ENCODE measurements at regions not wholly inside any gene's neighbourhood (a gene's known extent, or its start where the extent isn't known, plus 50 kb on each side); places are given as distances from the start of the nearest gene placed in this dataset.

GRCh38 chr14:89720076-89720687 is 234.3 kb downstream of the EFCAB11 start:
- H3K4me1 ChIP-seq (ENCODE audit: control insufficient read depth, insufficient read depth, low read length) = peaks cover 27% of the 10 kb centered on the region
- no peak overlapping the region for H3K4me3 ChIP-seq (ENCODE audit: low read depth, low read length)
- no peak overlapping the region for H3K27ac ChIP-seq (ENCODE audit: low read depth, low read length)
- no peaks in the 10 kb centered on the region for H3K9me3 ChIP-seq (ENCODE audit: control insufficient read depth, insufficient read depth, low read depth, low read length)
- no peak overlapping the region for H3K9ac ChIP-seq (ENCODE audit: low read length)
- no peaks in the 10 kb centered on the region for H3K27me3 ChIP-seq (ENCODE audit: control insufficient read depth, insufficient read depth, low read length)
- H3K36me3 ChIP-seq (ENCODE audit: control insufficient read depth, insufficient read depth, low read length) = no peaks in the 10 kb centered on the region

- H3K4me1 ChIP-seq (ENCODE audit: control insufficient read depth, insufficient read depth, low read length) = peaks cover 24% of the 10 kb centered on the region
These were observed 235.0 kb downstream of the EFCAB11 start for GRCh38 chr14:89719366-89720075.

GRCh38 chr14:89708982-89709625 is 245.4 kb downstream of the EFCAB11 start:
- Histone ChIP-seq H3K27ac (ENCODE audit: low read depth, low read length) (no peak overlapping the region), H3K36me3 (ENCODE audit: control insufficient read depth, insufficient read depth, low read length) (no peaks in the 10 kb centered on the region), H3K4me3 (ENCODE audit: low read depth, low read length) (no peak overlapping the region), H3K27me3 (ENCODE audit: control insufficient read depth, insufficient read depth, low read length) (no peaks in the 10 kb centered on the region), H3K9ac (ENCODE audit: low read length) (no peak overlapping the region), H3K9me3 (ENCODE audit: control insufficient read depth, insufficient read depth, low read depth, low read length) (peaks cover 15% of the 10 kb centered on the region), H3K4me1 (ENCODE audit: control insufficient read depth, insufficient read depth, low read length) (no peaks in the 10 kb centered on the region)

More at GRCh38 chr14:89719366-89720075, 235.0 kb downstream of the EFCAB11 start:
- Histone ChIP-seq H3K9ac (ENCODE audit: low read length) (no peak overlapping the region), H3K36me3 (ENCODE audit: control insufficient read depth, insufficient read depth, low read length) (no peaks in the 10 kb centered on the region), H3K27ac (ENCODE audit: low read depth, low read length) (no peak overlapping the region), H3K4me3 (ENCODE audit: low read depth, low read length) (no peak overlapping the region), H3K9me3 (ENCODE audit: control insufficient read depth, insufficient read depth, low read depth, low read length) (no peaks in the 10 kb centered on the region), H3K27me3 (ENCODE audit: control insufficient read depth, insufficient read depth, low read length) (no peaks in the 10 kb centered on the region)

GRCh38 chr14:89707086-89707485 is 247.4 kb downstream of the EFCAB11 start:
- H3K27me3 ChIP-seq (ENCODE audit: control insufficient read depth, insufficient read depth, low read length) = peaks cover 10% of the 10 kb centered on the region
- H3K27ac ChIP-seq (ENCODE audit: low read depth, low read length) = no peak overlapping the region
- no peak overlapping the region for H3K9ac ChIP-seq (ENCODE audit: low read length)
- no peaks in the 10 kb centered on the region for H3K36me3 ChIP-seq (ENCODE audit: control insufficient read depth, insufficient read depth, low read length)
- peaks cover 2% of the 10 kb centered on the region for H3K4me1 ChIP-seq (ENCODE audit: control insufficient read depth, insufficient read depth, low read length)
- no peak overlapping the region for H3K4me3 ChIP-seq (ENCODE audit: low read depth, low read length)
- H3K9me3 ChIP-seq (ENCODE audit: control insufficient read depth, insufficient read depth, low read depth, low read length) = peaks cover 10% of the 10 kb centered on the region; the same call in 1 of the 2 replicates

GRCh38 chr14:89702876-89703200 is 251.7 kb downstream of the EFCAB11 start:
- H3K27ac ChIP-seq (ENCODE audit: low read depth, low read length) = no peak overlapping the region
- H3K9ac ChIP-seq (ENCODE audit: low read length) = no peak overlapping the region
- peaks cover 16% of the 10 kb centered on the region for H3K9me3 ChIP-seq (ENCODE audit: control insufficient read depth, insufficient read depth, low read depth, low read length)
- peaks cover 13% of the 10 kb centered on the region for H3K27me3 ChIP-seq (ENCODE audit: control insufficient read depth, insufficient read depth, low read length)
- no peaks in the 10 kb centered on the region for H3K36me3 ChIP-seq (ENCODE audit: control insufficient read depth, insufficient read depth, low read length)
- peaks cover 14% of the 10 kb centered on the region for H3K4me1 ChIP-seq (ENCODE audit: control insufficient read depth, insufficient read depth, low read length)
- no peak overlapping the region for H3K4me3 ChIP-seq (ENCODE audit: low read depth, low read length)

GRCh38 chr14:89702073-89702875 is 252.3 kb downstream of the EFCAB11 start:
- peaks cover 14% of the 10 kb centered on the region for H3K4me1 ChIP-seq (ENCODE audit: control insufficient read depth, insufficient read depth, low read length)
- H3K9ac ChIP-seq (ENCODE audit: low read length) = peak overlapping the region; percentile 69
- no peak overlapping the region for H3K27ac ChIP-seq (ENCODE audit: low read depth, low read length)
- peaks cover 21% of the 10 kb centered on the region for H3K9me3 ChIP-seq (ENCODE audit: control insufficient read depth, insufficient read depth, low read depth, low read length)
- H3K36me3 ChIP-seq (ENCODE audit: control insufficient read depth, insufficient read depth, low read length) = no peaks in the 10 kb centered on the region
- H3K4me3 ChIP-seq (ENCODE audit: low read depth, low read length) = peak overlapping the region; percentile 42
- H3K27me3 ChIP-seq (ENCODE audit: control insufficient read depth, insufficient read depth, low read length) = peaks cover 13% of the 10 kb centered on the region

GRCh38 chr14:89701211-89702043 is 253.1 kb downstream of the EFCAB11 start:
- H3K9me3 ChIP-seq (ENCODE audit: control insufficient read depth, insufficient read depth, low read depth, low read length) = peaks cover 26% of the 10 kb centered on the region
- peak overlapping the region; percentile 69 for H3K9ac ChIP-seq (ENCODE audit: low read length)
- peaks cover 13% of the 10 kb centered on the region for H3K27me3 ChIP-seq (ENCODE audit: control insufficient read depth, insufficient read depth, low read length)
- H3K36me3 ChIP-seq (ENCODE audit: control insufficient read depth, insufficient read depth, low read length) = no peaks in the 10 kb centered on the region
- no peak overlapping the region for H3K27ac ChIP-seq (ENCODE audit: low read depth, low read length)
- H3K4me1 ChIP-seq (ENCODE audit: control insufficient read depth, insufficient read depth, low read length) = peaks cover 14% of the 10 kb centered on the region
- H3K4me3 ChIP-seq (ENCODE audit: low read depth, low read length) = peak overlapping the region; percentile 68

GRCh38 chr14:89700801-89701200 is 253.7 kb downstream of the EFCAB11 start:
- H3K4me3 ChIP-seq (ENCODE audit: low read depth, low read length) = peak overlapping the region; percentile 68
- H3K27ac ChIP-seq (ENCODE audit: low read depth, low read length) = no peak overlapping the region

GRCh38 chr14:89699071-89699470 is 255.5 kb downstream of the EFCAB11 start:
- Histone ChIP-seq H3K9me3 (ENCODE audit: control insufficient read depth, insufficient read depth, low read depth, low read length) (peaks cover 26% of the 10 kb centered on the region), H3K27me3 (ENCODE audit: control insufficient read depth, insufficient read depth, low read length) (peaks cover 13% of the 10 kb centered on the region), H3K4me1 (ENCODE audit: control insufficient read depth, insufficient read depth, low read length) (peaks cover 14% of the 10 kb centered on the region), H3K9ac (ENCODE audit: low read length) (no peak overlapping the region), H3K36me3 (ENCODE audit: control insufficient read depth, insufficient read depth, low read length) (no peaks in the 10 kb centered on the region), H3K4me3 (ENCODE audit: low read depth, low read length) (no peak overlapping the region), H3K27ac (ENCODE audit: low read depth, low read length) (no peak overlapping the region)

More at GRCh38 chr14:89700801-89701200, 253.7 kb downstream of the EFCAB11 start:
- H3K27me3 ChIP-seq (ENCODE audit: control insufficient read depth, insufficient read depth, low read length) = peaks cover 13% of the 10 kb centered on the region
- H3K9me3 ChIP-seq (ENCODE audit: control insufficient read depth, insufficient read depth, low read depth, low read length) = peaks cover 26% of the 10 kb centered on the region
- H3K36me3 ChIP-seq (ENCODE audit: control insufficient read depth, insufficient read depth, low read length) = no peaks in the 10 kb centered on the region
- peaks cover 14% of the 10 kb centered on the region for H3K4me1 ChIP-seq (ENCODE audit: control insufficient read depth, insufficient read depth, low read length)
- H3K9ac ChIP-seq (ENCODE audit: low read length) = no peak overlapping the region

- Histone ChIP-seq H3K4me3 (ENCODE audit: low read depth, low read length) (no peak overlapping the region), H3K36me3 (ENCODE audit: control insufficient read depth, insufficient read depth, low read length) (no peaks in the 10 kb centered on the region), H3K27ac (ENCODE audit: low read depth, low read length) (no peak overlapping the region), H3K9ac (ENCODE audit: low read length) (no peak overlapping the region), H3K4me1 (ENCODE audit: control insufficient read depth, insufficient read depth, low read length) (peaks cover 14% of the 10 kb centered on the region), H3K9me3 (ENCODE audit: control insufficient read depth, insufficient read depth, low read depth, low read length) (peaks cover 19% of the 10 kb centered on the region), H3K27me3 (ENCODE audit: control insufficient read depth, insufficient read depth, low read length) (peaks cover 7% of the 10 kb centered on the region)
These were observed 257.1 kb downstream of the EFCAB11 start for GRCh38 chr14:89697281-89698060.

Measured in HUES6 (cell line).